ENCODE measurements at regions not wholly inside any gene's neighbourhood (a gene's known extent, or its start where the extent isn't known, plus 50 kb on each side); places are given as distances from the start of the nearest gene placed in this dataset.

- TF ChIP-seq CTCF (IDR thresholded peaks at IDR 0.05) (no peak), POLR2A (IDR thresholded peaks at IDR 0.05) (no peak)
Observed at GRCh38 chr2:41204315-41204714, 752.4 kb upstream of the SLC8A1 start.

Data from esophagus squamous epithelium (tissue), 4 donors.